ELR (cell line): ENCODE measurements at regions not wholly inside any gene's neighbourhood (a gene's known extent, or its start where the extent isn't known, plus 50 kb on each side); places are given as distances from the start of the nearest gene placed in this dataset.
"Not testable (repeated sequence)": the region's sequence is repeated elsewhere in the genome, so short reads cannot be mapped to it uniquely, and the experiment has no call there.

Experiments used
- DNase-seq: peaks from one replicate; pipeline ENCODE4 v3.0.0-alpha.2; 2015; ENCODE audit warnings: low read depth

DNA sequence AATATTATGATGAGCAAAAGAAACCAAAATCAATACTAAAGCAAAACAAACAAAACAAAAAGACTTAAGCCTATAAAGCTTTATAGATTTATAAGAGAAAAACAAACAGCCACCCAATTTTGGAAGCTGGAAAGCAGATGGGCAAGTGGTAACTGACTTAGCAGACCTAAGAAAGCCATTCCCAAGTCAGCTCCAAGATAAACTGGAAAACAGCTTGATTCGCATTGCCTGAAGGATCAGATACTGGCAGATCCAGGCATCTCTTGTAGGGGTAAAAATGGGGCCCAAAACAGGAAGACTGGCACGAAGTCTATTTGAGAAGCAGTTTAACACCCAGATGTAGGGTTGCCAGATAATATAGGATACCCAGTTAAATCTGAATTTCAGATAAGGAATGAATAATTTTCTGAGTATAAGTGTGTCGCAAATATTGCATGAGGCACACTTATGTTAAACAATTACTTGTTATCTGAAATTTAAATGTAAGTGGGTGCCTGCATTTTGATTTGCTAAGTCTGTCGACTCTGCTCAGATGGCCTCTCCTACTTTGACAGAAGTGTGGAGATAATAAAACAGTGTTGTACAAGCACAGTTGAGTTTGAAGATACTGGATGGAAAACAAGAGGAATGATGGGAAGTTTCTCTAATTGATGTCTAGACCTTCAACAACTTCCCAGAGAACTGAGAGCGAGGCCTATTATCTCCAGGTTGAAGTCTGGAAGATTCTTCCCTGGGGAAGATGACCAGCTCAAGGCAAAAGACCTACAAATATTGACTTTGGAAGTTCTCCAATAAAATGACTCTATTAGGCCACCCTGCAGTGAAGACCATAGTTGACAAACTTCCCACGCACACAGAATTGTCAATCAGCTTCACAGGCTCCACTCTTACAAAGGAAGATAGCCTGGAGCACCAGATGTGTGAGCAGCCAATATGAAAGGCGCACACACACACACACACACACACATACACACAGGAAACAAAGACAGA lies 113.4 kb downstream of the FAM50B start:
- DNase-seq = no peak

DNA sequence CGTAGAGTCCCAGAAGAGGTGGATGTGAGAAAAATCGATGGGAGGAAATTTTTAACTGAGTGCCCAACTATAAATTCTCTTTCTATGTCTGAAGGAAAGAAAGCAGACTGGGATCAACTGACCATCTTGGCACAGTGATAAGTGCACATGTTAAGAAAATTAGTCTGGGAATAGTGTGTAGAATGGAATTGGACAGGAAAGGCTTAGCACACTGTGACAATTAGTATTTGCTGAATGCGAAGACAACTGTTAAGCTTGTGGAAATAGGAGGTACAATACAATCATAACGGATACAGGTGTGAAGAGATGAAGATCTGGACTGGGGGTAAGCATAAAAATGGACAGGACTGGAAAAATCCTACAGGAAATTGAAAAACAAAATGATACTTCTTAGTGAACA lies 114.3 kb downstream of the FAM50B start:
- no peak for DNase-seq

DNA sequence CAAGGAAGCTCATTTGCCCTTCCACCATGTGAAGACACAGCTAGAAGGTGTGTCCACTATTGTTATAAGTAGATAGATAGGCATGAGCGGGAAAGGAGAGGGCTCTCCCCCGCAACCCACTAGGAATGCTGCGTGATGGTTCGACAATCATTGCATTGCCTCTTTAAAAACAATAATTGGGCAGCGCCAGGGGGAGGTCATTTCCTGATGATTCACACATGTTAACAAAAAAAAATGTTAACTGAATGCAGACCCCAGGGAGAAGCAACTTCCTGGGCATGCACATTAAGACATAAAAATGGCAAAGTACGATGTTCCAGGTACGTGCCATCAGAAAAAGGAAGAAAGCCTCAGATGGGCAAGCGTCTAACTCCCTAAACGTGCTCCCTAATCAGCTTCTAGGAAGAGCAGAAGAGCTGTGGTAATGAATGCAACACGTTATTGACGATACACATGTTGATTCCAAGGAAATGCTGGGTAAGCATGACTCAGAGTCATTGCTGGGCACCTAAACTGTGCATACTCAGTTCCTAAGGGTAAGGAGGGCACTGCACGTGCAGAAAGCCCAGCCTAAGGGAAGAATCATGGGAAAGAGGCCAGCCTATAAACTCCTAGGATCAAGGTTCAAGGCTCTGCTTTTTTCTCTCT lies 113.7 kb downstream of the FAM217A start:
- DNase-seq = peak; percentile 64

DNA sequence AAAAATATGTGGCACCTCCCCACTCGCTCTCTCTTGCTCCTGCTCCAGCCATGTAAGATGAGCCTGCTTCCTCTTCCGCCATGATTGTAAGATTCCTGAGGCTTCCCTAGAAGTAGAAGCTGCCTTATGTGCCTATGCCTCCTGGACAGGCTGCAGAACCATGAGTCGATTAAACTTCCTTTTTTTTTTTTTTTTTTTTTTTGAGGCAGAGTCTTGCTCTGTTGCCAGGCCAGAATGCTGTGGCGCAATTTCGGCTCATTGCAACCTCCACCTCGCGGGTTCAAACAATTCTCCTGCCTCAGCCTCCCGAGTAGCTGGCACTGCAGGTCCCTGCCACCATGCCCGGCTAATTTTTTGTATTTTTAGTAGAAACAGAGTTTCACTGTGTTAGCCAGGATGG lies 112.5 kb downstream of the FAM217A start:
- no peak for DNase-seq

DNA sequence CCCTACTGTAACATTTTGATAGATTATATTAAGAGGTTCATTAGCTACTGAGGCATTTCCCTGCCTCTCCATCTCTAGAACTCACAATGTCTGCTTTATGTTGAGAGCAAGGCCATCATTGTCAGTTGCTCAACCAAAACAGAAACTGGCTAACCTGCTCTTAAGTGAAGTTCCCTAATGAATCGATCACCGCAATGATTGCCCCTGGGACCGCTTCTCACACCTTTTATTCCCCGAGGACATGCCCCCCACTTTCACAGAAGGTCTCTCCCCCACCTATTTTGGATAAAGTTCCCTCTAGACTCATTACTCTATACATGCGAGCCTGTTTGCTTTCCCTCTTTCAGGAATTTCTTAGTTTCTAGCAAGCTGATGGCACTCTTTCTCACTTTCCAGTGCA lies 108.8 kb downstream of the FAM217A start:
- DNase-seq = no peak

DNA sequence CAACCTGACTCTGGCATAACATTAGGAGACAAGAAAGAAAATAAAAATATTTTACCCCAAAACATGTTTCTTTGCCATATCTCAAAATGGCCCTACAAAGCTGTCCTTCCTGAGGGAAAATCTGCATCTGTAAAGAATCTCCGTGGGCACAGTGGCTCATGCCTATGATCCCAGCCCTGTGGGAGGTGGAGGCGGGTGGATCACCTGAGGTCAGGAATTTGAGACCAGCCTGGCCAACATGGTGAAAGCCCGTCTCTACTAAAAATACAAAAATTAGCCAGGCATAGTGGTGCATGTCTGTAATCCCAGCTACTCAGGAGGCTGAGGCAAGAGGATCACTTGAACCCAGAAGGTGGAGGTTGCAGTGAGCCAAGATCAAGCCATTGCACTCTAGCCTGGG lies 105.8 kb downstream of the FAM217A start:
- DNase-seq = not testable (repeated sequence)

DNA sequence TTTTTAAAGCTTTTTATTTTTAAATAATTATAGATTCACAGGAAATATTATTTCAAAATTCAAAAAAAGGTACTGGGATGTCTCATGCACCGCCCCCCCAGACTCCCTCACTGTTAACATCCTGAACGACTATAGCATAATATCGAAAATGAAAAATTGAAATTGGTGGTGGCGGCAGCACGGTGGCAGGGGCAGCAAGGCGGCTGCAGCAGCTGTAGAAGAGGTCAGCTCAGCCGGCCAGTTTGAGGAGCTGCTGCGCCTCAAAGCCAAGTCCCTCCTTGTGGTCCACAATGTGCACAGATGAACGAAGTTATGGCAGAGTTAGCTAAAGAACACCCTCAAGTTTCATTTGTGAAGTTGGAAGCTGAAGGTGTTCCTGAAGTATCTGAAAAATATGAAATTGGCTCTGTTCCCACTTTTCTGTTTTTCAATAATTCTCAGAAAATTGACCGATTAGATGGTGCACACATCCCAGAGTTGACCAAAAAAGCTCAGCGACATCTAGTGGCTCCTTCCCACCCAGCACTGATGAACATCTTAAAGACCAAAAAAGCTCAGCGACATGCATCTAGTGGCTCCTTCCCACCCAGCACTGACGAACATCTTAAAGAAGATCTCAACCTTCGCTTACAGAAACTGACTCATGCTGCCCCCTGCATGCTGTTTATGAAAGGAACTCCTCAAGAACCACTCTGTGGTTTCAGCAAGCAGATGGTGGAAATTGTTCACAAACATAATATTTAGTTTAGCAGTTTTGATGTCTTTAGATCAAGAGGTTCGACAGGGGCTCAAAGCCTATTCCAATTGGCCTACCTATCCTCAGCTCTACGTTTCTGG lies 100.8 kb downstream of the FAM217A start:
- DNase-seq = peak; percentile 96

DNA sequence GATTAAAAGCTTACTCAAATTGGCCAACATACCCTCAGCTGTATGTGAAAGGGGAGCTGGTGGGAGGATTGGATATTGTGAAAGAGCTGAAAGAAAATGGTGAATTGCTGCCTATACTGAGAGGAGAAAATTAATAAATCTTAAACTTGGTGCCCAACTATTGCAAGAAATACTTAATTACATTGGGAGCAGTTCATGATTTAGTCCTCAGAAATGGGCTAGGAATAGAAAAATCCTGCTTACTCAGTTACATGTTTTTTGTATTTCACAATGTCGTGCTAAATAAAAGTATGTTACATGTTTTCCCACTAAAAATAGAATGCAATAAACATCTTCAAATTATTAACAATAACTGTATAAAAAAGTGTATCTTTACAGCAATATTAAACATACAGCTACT lies 100.0 kb downstream of the FAM217A start:
- not testable (repeated sequence) for DNase-seq

DNA sequence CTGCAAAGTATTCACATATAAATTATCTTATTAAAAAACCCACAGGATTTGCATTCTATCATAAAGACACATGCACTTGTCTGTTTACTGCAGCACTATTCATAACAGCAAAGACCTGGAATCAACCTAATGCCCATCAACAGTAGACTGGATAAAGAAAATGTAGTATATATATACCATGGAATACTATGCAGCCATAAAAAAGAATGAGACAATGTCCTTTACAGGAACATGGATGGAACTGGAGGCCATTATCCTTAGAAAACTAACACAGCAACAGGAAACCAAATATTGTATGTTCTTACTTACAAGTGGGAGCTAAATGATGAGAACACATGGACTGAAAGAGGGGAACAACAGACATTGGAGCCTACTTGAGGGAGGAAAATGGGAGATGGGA lies 97.0 kb downstream of the FAM217A start:
- no peak for DNase-seq

DNA sequence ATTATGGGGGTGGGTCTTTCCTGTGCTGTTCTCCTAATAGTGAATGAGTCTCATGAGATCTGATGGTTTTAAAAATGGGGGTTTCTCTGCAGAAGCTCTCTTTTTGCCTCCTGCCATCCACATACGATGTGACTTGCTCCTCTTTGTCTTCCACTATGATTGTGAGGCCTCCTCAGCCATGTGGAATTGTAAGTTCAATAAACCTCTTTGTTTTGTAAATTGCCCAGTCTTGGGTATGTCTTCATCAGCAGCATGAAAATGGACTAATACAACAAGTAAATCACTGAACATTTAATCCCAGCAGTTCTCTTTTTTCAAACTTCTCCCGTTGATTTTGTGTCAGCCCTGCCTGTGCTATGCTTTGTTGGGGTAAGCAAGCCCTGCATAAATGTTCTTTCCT lies 95.2 kb downstream of the FAM217A start:
- no peak for DNase-seq

DNA sequence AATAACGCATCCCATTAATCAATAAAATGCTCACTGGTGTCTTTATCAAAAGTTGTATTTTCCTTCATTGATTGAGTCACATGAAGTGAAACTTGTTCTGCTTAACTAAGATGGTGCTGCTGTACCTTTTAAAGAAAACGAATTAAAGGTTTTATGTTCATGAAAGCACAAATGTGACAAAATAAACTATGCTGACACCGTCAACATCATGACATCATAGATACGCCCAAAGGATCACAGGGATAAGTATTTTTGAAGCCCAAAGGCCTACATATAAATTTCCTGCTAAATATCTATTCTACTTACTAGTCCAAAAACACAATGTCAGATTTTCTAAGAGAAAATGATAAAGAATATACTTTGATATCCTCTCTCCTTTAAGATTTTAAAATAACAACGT lies 94.4 kb downstream of the FAM217A start:
- no peak for DNase-seq

DNA sequence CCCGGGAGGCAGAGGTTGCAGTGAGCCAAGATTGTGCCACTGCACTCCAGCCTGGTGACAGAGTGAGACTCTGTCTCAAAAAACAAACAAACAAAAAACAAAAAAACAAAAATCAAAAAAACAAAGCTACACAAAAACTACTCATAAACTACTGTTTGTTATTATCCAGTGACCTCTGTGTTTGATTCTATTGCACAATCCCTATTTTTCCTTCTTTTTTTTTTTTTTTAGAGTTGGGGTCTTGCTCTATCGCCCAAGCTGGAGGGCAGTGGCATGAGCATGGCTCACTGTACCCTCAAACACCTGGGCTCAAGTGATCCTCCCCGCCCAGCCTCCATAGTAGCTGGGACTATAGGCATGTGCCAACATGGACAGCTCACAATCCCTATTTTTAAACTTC lies 92.7 kb downstream of the FAM217A start:
- DNase-seq = no peak

DNA sequence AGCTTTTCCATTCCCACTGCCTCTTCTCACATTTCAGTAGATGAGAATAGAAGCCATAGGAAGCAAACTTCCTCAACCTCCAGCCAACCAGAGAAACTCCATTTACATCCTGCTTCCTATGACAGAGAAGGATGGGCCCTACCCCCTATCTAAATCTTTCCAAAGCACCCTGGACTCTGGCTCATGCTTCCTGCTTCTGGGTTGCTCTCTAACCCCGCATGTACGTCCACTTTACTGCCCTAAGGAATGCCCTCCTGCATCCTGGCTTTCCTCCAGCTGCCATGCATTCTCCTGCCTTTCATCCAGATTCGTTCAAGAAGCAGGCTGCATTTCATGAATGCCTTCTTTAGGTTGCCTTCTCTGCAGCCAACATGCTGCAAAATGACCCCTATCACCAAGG lies 91.9 kb downstream of the FAM217A start:
- DNase-seq = peak; percentile 41

DNA sequence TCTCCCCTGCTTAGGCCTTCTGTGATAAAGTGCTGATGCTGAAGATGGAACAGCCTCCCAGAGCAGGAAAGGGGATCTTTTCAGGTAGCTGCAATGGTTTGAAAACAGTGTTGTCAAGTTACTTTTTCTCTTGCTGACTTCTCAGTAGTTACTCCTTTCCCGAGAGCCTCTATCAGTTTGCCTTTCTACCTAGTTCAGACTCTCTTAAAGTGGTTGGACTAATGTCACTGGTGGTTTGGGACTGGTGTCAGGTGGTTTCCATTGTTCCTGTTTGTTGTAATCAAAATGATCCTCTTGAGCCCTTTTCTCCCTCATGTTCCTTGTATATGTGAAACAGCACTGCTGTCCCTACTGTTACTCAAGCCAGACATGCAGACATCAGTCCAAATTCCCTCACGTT lies 91.4 kb downstream of the FAM217A start:
- DNase-seq = no peak

DNA sequence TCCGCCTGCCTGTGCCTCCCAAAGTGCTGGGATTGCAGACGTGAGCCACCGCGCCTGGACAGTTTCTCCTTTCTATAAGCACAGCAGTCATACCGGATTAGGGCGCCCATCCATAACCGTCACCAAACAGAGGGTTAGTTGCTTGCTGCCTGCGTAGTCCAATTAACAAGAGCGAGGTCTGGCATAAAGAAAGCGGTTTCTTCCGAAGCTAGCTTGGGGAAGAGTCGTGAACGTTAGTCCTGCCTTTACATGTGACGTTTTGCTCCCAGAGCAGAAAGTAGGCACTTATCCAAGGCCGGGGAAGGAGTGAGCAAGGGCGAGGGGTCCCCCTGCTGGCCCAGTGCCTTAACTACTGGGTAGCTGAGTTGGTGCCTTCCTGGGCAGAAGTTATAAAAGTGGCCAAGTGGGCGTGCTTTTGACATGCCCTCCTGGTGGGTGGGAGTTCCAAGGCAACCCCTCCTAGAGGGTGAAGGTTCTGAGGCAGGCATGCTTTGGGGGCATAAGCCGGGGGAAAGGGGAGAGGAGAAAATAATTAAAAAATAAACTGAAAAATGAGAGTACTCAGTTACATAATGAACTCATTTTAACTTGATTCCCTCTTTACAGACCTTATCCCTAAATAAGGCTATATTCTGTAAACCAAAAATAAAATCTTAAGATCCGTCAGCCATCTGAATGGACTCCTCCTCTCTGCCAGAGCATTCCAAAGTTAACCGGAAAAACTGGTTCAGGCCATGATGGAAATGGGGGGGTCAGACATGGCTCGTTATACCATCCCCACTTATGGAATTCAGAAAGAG lies 88.0 kb downstream of the FAM217A start:
- peak; percentile 90 for DNase-seq

DNA sequence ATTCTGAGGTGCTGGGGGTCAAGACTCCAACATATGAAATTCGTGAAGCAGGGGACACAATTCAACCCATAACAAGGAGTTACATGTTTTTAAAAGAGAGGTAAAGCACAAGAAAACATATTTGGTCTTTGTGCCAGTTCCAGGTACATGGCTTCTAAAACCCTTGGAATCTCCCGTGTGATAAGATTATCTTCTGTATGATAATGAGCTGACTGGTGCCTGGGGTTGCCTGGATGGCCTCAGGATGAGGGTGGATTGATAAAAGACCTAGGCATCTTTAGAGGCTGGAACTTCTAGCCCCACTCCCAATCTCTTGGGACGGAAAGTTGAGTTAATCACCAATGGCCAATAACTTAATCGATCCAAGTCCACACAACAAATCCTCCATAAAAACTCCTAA lies 87.0 kb downstream of the FAM217A start:
- DNase-seq = no peak

DNA sequence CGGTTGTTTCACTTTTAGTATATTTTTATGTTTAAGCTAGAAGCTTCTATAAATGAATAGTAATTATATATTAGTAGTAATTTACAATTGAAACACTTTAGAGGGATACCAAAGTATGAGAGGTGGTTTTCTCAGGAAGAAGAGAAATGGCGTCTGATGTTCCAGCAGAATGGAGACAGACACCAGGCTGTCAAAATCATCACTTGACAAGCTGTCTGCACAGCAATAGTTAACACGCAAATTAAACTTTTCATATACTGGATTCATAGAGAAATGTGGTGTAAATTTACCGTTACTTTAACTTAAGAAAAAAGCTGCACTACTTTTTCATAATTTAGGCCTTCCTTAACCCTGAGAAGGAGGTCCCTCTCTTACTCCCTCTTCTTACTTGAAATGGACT lies 82.6 kb downstream of the FAM217A start:
- no peak for DNase-seq

DNA sequence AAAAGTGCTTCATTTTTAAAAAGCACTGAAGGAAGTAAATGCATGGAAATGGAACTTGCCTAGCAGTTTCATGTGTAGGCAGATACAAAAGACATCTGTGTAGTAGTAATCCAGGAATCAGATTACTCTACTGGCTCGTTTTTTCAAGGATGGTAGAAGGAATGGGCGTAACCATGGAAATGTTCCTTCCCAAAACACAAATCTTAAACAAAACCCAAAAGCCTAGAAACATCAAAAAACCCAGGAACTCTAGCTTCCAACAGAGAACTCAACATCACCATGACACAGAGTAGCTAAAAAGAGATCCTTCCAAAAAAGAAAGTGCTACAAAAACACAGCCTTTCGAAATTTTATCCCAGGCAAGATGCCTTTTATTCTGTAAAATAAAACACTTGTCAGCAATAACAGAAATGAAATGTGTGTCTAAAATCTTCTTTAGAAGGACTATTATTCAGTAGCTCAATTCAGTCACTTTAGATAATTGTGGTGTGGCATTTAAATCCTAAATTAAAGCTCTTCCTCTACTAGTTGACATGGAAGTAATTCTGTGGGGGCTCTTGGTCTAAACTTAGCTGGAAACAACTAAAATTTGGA lies 81.7 kb downstream of the FAM217A start:
- DNase-seq = no peak

DNA sequence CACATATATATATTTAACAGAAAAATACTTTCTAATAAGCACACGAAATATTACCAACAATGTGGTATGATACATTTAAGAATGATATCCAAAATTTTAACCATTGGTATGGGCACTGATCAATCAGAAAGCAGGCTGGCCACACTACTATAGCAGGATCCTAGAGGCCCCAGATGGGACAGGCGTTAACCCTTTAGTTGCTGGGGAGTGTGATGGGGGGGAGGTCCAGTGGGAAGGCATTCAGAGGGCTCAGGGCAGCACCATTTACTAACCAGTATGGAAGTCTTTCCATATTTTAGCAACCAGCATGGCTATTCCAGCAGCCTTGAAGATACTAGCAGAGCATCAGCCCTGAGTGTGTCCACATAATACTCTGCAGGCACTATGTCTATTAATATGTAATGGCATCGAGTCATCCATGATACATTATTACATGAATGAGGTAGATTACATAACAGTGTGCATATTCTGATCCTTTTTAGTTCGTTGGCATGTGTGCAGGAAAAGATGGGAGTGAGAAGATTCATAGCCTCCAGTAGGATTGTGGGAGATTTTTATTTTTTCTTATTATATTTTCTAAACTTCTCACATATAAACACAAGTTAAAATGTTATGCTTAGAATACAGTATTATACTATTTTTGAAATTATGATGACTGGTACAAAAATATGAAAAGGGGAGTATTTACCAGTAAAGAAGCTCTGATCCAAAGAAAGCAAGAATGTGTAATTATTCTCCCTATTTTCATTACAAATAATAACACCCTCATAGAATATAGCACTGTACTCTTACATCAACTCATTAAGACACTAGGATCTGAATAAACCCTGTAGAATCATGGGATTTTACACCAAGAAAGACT lies 78.9 kb downstream of the FAM217A start:
- peak; percentile 22 for DNase-seq

DNA sequence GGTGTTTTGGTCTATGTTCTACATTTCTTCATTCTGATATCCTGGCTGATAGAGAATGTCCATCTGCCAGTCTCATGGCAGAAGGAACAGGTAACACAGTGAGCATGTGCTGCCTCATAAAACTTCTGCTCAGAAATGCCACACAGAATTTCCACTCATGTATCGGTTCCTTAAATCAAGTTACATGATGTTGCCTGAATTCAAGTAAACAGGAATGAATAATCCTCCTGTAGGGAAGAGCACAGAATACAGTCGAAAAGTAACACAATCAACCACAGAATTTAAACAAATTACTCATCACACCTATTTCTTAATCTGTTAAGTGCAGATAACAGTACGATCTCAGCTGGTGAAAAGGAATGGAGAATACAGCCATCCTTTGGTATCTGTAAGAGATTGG lies 74.7 kb downstream of the FAM217A start:
- DNase-seq = peak; percentile 24
